ENCODE measurements at regions not wholly inside any gene's neighbourhood (a gene's known extent, or its start where the extent isn't known, plus 50 kb on each side); places are given as distances from the start of the nearest gene placed in this dataset.
A peak's percentile ranks its signal among the peaks of the same experiment; 100 is the strongest.

DNA sequence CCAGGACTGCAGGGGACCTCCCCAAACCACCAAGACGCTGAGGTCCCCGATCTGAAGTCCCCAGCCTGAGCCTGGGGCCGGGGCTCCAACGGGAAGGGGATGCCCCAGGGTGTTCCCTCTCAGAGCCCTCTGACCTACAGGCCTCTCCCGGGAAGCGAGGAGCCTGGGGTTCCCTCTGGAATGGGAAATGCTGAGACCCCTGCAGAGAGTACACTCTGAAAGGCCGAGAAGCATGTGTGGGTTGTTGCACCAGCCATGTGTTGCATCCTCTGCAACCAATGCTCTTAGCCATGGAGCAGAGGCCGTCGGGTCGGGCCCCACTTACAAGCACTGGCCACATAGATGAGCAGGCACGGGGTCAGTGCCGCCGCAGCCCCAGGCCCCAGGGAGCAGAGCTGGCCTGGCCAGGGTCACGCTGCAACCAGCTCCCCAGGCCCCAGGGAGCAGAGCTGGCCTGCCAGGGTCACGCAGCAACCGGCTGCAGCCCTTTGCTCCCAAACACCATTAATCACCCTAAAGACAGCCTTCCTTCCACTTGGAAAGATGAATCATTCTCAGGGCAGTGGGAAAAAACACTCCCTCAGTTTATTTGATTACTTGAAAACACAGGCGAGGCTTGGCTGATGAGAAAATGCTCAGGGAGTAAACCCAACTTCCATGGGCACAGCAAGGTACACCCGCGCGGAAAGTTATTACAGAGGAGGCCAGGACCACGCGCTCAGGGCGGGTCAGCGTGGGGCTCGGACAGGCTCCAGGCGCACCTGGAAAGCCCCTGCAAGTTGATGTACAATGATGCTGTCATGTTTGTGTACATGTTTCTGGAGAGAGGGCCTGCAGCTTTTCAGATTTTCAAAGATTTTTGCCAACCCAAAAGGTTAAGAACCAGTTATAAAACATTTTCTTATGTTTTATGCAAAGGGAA is 78.0 kb upstream of the AFDN start (continued):
- TF ChIP-seq CAMTA2 (CRISPR knock-in tag; IDR thresholded peaks at IDR 0.05; ENCODE audit: borderline replicate concordance), result 0 out of 2 replicates have a peak, but pooled peaks have one; percentile 38
- TF ChIP-seq ZNF558 (CRISPR knock-in tag; IDR thresholded peaks at IDR 0.05; ENCODE audit: borderline replicate concordance), result no peak
- no peak for TF ChIP-seq HNRNPL (IDR thresholded peaks at IDR 0.05; ENCODE audit: low read depth, low read length)
- no peak for TF ChIP-seq ZSCAN9 (CRISPR knock-in tag; IDR thresholded peaks at IDR 0.05; ENCODE audit: borderline replicate concordance)
- no peak for TF ChIP-seq ZNF138 (CRISPR knock-in tag; IDR thresholded peaks at IDR 0.05; ENCODE audit: low read depth)
- peak; percentile 76; the same call in 1 of the 2 replicates for TF ChIP-seq ZNF724P (CRISPR knock-in tag; IDR thresholded peaks at IDR 0.05; ENCODE audit: borderline replicate concordance)
- no peak for TF ChIP-seq ZNF7 (CRISPR knock-in tag; IDR thresholded peaks at IDR 0.05)
- no peak for TF ChIP-seq DMAP1 (CRISPR knock-in tag; IDR thresholded peaks at IDR 0.05)
- TF ChIP-seq U2AF1 (optimal IDR thresholded peaks at IDR 0.05; ENCODE audit: low read depth, low read length), result no peak
- peak; percentile 72; the same call in 1 of the 2 replicates for TF ChIP-seq ZNF598 (CRISPR knock-in tag; IDR thresholded peaks at IDR 0.05; ENCODE audit: borderline replicate concordance)
- TF ChIP-seq KLF9 (CRISPR knock-in tag; IDR thresholded peaks at IDR 0.05; ENCODE audit: low read depth), result no peak
- TF ChIP-seq NBN (conservative IDR thresholded peaks at IDR 0.05), result no peak
- peak in 1 of 2 experiments; percentile 32; a peak in 1 of 4 replicates for TF ChIP-seq EP300 (IDR thresholded peaks at IDR 0.05; ENCODE audit: low read depth in 2 of 2, low read length in 2 of 2)
- TF ChIP-seq EP300 (CRISPR knock-in tag; IDR thresholded peaks at IDR 0.05; ENCODE audit: borderline replicate concordance), result no peak
- TF ChIP-seq ZIK1 (CRISPR knock-in tag; IDR thresholded peaks at IDR 0.05; ENCODE audit: borderline replicate concordance, low read depth), result no peak
- TF ChIP-seq ZNF180 (CRISPR knock-in tag; IDR thresholded peaks at IDR 0.05; ENCODE audit: borderline replicate concordance, low read depth), result no peak
- TF ChIP-seq, protein P1, sequence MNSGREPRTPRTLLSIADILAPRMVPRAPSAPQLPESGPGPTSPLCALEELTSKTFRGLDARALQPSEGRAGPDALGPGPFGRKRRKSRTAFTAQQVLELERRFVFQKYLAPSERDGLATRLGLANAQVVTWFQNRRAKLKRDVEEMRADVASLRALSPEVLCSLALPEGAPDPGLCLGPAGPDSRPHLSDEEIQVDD (CRISPR knock-in tag; IDR thresholded peaks at IDR 0.05; ENCODE audit: borderline replicate concordance), result no peak
- no peak for TF ChIP-seq RBM22 (optimal IDR thresholded peaks at IDR 0.05; ENCODE audit: low read length)
- no peak for TF ChIP-seq ZNF20 (CRISPR knock-in tag; IDR thresholded peaks at IDR 0.05)
- no peak for TF ChIP-seq AGO2 (optimal IDR thresholded peaks at IDR 0.05; ENCODE audit: low read depth, low read length)
- no peak for TF ChIP-seq NRL (CRISPR knock-in tag; IDR thresholded peaks at IDR 0.05; ENCODE audit: borderline replicate concordance)
- TF ChIP-seq NAIF1 (CRISPR knock-in tag; IDR thresholded peaks at IDR 0.05; ENCODE audit: borderline replicate concordance), result no peak
- TF ChIP-seq ZNF362 (CRISPR knock-in tag; IDR thresholded peaks at IDR 0.05; ENCODE audit: borderline replicate concordance), result no peak
- no peak for TF ChIP-seq ZSCAN31 (CRISPR knock-in tag; IDR thresholded peaks at IDR 0.05; ENCODE audit: low read depth)
- TF ChIP-seq RFX5 (IDR thresholded peaks at IDR 0.05; ENCODE audit: low read depth, low read length), result no peak
- TF ChIP-seq REXO4 (CRISPR knock-in tag; IDR thresholded peaks at IDR 0.05; ENCODE audit: borderline replicate concordance), result 0 out of 2 replicates have a peak, but pooled peaks have one; percentile 29
- 0 out of 2 replicates have a peak, but pooled peaks have one; percentile 33 for TF ChIP-seq SPEN (CRISPR knock-in tag; IDR thresholded peaks at IDR 0.05; ENCODE audit: low read depth)
- no peak for TF ChIP-seq CERS6 (CRISPR knock-in tag; IDR thresholded peaks at IDR 0.05)
- TF ChIP-seq CBFB (CRISPR knock-in tag; IDR thresholded peaks at IDR 0.05), result no peak
